EH (cell line): ENCODE measurements at regions not wholly inside any gene's neighbourhood (a gene's known extent, or its start where the extent isn't known, plus 50 kb on each side); places are given as distances from the start of the nearest gene placed in this dataset.
A peak's percentile ranks its signal among the peaks of the same experiment; 100 is the strongest.
"Not testable (repeated sequence)": the region's sequence is repeated elsewhere in the genome, so short reads cannot be mapped to it uniquely, and the experiment has no call there.

ENCODE experiments used
- DNase-seq: peaks from one replicate; pipeline ENCODE4 v3.0.0-alpha.2; 2015; ENCODE audit warnings: low read depth

DNA sequence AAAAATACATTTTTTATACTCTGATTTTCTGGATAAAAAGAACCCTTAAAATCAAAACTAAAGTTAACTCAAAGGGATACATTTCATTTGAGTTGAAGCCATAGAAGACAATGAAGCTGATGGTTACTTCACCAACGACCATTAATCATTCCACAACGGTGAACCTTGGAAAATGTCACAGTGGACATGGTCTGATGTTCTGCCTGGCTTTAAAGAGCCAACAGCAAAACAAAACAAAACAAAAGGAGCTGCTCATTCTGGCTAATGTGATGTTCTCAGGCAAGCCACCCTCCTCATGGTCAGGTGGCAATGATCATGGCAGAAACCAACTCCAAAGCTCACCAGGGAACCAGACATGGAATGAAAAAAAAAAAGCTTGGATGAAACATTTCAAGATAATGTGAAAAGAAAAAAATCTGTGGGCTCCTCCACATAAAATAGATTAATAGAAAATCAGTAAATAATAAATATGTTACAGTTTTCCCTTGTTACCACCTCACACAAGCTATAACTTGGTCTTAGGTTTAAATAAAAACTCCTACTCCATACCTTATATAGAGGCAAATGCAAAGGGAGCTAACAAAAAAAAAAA is 90.1 kb upstream of the SERTAD2 start:
- no peak for DNase-seq

DNA sequence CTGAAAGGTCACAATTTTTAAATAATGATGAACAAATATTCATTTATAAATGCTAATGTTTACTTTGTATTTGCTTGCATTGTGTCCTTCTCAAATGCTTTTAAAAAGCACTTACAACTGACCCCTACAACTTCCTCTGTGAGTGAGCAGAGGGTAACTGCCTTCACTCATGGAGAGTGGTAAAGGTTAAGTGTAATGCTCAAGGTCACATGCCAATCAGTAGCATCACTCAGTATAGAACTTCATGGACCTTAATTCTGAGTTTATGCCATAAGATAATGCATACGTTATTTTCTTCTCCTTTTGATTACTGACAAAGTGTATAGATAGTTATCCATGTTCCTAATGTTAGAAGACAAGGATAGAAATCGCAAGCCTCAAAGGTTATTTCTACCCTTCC is 91.8 kb upstream of the SERTAD2 start:
- DNase-seq, result peak; percentile 13

DNA sequence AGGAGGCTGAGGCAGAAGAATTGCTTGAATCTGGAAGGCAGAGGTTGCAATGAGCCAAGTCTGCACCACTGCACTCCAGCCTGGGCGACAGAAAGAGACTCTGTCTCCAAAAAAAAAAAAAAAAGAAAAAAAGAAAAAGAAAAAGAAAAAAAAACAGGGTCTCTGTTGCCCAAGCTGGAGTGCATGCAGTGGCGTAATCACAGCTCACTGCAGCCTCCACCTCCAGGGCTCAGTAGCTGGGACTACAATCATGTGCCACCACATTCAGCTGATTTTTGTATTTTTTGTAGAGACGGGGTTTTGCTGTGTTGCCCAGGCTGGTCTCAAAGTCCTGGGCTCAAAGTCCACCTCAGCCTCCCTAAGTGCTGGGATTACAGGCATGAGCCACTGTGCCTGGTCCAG is 94.0 kb upstream of the SERTAD2 start:
- DNase-seq, result not testable (repeated sequence)

DNA sequence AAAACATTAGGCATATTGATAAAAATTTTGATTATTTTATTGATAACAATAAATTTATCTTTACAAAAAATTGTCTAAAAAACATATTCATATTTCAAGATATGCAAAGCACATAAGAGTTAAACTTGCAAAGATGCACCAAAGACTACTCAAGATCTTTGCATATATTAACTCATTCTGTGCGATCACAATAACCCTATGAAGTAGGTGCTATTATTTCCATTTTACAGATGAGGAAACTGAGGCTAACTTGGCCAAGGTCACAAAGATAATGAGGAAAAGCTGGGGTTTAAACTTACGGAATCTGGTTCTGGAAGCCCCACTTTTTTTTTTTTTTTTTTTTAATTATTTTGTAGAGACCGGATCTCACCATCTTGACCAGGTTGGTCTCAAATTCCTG is 94.4 kb upstream of the SERTAD2 start:
- DNase-seq, result no peak

DNA sequence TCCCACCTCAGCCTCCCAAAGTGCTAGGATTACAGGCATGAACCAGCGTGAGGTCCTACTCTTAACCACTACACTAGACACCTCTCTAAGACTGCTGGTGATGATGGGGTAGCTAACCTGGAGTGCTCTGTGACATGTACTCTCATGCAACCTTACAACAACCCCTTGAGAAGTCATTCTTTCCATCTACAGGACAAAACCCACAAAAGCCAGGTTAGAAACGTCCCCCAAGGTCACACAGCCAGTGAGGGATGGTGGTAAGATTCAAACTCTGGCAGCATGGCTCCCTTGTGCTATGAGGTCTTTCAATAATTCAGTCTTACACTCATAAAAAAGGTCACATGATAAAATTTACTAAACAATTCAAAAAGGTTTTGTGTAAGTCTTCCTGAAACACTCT is 94.8 kb upstream of the SERTAD2 start:
- DNase-seq, result no peak

DNA sequence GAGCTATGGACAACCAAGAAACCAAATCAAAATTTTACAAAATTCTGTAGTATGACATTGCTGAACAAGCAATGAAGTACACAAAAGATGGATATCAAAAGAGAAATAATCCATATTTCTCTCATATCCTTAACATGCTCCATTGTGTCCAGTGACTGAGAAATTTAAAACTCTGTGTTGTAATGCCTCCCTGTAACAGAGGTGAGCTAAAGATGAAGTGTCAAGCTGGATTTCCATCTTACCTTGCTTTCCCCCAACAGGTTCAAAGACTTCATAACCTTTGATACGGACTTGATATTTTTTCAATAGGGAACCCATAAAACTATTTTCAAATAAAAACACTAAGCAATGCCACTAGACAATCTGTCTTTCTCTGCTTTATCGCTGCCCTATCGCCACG is 95.7 kb upstream of the SERTAD2 start:
- no peak for DNase-seq

DNA sequence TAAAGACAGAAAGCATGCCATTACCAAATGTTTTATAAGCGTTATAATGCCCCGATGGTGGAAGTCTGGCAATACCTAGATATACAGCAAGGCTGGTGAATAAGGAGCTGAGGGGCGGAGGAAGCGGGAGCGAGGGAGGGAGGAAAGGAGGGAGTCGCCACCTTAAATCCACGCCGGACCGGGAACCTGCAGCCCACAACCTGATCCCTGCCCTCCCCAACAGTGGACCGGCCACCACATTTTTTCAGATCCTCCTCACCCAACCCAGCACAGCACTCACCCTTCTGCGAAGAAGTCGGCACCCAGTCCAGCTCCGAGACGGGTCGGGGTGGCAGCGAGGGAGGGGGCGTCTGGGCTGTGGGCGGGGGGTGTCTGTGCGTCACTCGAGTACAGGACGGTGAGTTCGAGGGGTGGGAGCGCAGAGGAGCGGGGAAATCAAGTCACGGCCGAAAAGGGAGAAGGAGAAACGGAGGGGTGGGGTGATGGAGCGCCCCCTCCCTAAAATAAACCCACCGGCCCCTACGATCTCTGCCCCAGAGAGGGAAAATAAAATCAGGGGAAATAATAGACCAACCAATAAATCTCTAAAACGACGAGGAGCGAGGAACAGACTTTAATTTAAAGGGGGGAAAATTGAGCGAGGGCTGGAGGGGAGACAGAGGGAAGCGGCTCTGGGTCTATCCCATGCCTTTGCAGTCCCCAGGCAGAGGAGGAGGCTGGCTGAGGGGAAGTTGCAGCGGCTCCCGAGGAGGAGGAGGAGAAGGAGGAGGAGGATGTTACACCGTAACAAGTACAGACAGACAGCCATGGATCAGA is 96.5 kb upstream of the SERTAD2 start:
- peak; percentile 53 for DNase-seq

DNA sequence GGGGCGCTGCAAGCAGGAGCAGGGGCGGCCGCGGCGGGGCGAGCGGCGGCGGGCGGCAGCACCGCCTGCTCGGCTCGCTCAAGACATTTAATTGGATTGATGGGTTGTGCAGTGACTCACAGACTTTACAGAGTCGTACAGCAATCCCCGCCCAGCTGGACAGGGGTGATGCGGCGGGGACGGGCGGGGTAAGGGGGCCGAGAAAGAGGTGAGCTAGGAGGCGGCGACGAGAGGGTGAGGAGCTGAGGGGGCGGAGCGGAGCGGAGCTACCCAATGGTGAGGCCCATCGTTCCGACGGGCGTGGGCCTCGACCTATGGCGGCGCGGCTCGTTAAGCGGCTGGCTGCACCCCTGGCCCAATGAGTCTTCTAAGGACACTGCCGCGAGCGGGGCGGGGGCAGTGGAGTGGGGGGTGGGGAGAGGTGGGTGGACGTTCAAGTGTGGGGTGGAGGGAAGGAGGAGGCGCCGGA is 97.1 kb upstream of the SERTAD2 start:
- DNase-seq, result no peak

DNA sequence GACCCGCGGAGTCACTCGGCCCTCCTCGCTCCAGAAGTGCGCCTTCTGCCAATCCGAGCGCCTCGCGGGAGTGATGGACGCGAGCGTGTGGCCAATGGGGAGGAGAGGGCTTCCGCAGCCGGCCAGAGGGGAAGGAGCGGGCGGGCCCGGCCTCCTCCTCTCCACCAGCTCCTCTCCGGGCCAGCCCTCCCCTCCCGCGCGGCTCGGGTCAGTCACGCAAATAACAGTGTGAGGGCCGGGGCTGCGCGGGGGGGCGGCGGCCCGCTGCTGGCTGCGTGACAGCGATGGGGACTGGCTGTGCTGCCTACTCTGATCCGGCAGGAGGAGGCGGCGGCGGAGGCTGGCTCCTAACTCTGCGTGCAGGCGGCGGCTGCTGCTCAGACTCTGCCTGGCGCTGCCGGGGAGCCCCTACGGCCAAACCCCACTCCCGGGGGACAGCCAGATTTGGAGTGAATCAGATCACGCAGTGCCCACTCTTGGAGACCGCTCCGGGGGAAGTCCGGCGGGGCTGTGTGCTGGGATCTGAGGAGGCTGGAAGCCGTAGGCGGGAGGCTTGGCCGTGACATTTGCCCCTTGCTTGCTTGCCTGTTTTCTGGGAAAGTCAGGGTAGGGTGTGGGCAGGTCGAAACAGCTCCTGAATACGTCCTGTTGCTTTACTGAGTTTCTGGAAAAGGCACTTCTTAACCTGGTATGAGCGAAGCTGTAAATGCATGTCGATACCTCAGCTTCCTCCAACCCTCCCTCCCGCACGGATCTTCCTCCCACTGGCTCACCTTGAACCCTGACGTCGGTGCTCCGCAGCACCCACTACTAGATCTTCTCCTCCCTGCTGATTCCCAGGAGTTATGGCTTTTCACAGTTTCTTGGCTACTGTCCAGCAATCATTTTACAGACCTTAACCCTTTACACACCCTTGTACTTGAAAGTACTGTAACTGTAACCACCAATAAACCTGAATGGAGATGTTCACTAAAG is 97.9 kb upstream of the SERTAD2 start:
- peak; percentile 100 for DNase-seq

DNA sequence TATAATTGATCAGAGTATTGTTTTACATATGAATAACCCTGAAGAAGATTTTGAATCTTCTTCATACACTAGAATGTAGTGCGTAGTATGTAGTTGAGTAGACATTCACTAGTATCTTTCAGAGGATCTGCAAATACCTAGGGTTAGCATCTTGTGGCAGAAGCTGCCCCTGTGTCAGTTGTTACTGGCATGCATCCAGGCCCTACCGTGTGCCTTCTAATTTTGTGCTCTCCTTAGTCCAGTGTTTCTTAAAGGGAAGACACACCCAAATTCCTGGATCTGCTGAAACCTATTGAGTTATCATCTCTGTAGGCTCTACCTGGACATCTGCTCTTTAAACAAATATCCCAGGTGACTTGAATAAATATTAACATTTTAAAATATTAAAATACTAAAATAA is 99.7 kb upstream of the SERTAD2 start:
- no peak for DNase-seq

DNA sequence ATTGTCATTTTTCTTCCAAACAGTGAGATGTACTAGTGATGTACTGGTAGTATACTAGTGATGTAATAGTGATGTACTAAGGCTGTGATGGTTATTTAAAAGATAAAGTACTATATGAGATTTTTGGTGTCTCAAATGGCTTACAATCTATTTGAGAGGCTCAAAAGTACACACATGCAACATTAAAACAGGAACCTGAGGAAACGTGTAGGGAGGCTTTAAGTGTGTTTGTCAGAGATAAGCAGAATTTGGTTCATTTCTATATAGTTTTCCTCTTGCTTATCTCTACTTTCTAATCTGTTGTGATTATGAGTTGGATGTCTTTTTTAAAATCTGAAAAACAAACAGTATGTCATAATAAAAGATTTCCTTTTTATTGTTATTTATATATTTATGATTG is 100.9 kb upstream of the SERTAD2 start:
- no peak for DNase-seq

DNA sequence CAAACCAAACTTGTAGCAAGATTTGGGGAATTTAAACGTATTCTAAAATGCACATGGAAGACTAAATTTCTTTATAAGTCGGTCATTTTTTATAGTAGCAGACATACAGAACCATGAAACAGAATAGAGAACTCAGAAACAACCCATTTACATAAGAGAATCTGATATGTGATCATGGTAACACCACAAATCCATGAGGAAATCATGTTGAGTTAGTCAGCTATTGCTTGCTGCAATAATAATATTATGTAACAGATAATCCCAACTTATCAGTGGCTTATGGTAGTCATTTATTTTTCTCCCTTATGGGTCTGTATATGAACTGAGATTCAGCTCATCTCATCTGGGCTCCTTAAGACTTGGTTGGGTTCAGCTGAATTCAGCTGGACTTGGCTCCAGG is 103.4 kb upstream of the SERTAD2 start:
- no peak for DNase-seq

DNA sequence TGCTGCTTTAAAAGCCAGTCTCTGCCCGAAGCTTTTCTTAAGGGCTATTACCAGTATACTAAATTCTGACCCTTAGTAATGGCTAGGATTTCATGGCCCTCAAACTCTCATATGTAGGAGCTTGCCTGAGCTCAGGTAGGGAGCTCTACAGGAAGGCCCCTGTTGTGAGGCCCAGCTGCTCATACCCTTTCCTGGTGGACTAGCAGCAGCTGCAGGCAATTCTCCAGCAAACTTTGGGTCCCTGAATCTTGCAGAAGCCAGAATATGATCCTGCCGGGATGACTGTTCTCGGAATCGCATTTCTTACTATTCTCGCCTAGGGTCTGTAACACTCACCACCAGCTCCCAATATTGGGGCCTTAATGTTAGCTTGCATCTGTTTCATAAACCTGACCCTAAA is 106.4 kb upstream of the SERTAD2 start:
- no peak for DNase-seq

DNA sequence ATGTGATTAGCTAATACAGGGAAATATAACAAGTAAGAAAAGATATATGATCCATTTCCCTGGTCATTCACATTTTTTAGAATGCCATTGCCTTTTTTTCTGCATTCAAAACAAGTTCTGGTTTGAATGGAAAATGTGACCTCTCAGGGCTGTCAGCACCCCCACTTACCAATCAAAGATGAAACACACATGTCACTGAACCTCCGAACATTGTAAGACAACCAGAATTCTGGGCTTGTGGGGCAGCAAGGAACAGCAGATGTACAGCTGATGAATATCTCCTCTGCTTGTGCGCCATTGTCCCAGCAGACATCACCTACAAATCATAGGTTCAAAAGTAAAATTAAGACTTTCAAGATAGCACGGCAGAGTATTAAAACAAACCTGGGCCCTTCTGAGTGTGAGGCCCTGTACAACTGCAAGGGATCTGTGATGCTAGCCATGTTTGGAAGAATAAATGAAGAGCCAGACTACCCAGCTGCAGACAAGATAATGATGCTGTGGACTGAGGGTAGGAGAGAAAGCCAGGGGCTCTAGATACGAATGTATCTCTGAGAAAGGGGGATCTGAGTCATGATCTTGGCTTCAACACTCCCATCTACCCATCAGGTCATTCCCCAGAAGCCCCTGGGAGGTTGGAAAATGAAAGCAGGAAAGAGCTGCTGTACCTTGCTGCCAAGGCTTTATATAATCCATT is 108.7 kb upstream of the SERTAD2 start:
- no peak for DNase-seq

DNA sequence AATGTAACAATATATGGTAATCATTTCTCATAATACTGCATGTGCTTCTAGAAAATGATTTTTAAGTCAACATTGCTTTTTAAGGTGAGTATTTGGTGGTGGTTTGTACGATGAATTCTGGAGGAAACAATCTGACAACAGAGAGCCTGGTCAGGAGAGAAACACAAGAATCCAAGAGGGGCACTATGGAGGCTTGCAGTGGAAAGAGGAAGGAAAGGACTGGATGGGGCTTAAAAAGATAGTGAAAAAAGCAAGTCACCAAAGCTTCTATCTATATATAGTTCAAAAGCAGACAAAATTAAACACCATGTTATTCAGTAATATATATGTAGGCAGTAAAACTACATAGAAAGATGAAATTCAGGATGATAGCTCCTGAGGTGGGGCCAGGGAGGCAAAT is 109.4 kb upstream of the SERTAD2 start:
- no peak for DNase-seq

DNA sequence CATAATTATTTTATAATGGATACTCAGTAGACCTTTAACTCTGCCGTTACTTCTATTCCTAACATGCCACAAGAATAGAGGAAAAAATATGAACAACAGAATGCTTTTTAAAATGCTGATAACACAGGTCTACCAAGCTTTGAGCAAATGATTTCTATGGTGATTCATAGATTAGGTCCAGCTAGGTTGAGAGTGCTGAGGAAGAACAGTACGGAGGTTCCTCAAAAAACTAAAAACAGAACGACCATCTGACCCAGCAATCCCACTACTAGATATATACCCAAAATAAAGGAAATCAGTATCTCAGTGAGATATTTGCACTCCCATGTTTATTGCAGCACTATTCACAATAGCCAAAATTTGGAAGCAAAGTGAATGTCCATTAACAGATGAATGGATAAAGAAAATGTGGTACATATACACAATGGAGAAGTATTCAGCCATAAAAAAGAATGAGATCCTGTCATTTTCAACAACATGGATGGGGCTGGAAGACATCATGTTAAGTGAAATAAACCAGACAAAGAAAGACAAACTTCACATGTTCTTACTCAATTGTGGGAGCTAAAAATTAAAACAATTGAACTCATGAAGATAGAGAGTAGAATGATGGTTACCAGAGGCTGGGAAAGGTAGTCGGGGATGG is 111.6 kb upstream of the SERTAD2 start:
- no peak for DNase-seq

DNA sequence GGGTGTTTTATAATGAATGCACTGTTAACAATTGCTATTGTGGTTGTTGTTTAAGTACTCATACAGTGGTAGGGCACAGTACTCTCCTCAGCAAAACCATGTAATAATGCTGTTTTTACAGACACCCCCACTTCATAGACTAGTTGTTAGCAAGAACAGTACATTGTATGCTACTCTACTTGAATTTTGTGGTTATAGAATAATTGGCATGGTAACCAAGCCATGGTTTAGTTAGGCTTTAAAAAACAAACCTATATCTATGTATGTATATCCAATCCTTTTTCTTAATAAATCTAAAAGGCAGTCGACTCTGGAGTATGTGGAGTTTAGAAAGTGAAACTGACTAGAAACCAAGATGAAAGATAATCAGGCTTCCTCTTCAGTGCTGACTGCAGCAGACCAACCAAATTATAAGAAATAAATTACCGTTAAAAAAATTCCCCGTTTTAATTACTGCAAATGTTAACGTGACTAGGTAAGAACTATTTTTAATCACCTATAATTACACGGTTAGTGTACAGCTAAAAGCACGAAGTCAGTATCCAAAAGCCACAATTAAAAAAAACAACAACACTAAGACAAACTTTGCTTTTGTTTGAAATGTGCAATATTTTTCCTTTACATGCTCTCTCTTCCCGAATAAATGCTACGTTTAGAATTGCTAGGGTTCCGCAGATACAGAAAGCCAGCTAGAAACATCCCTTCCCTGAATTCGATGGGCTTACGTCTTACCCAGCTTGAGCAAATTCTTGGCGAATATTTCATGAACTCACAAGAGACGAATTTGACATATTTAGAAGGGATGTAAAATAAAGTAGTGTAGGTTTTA is 113.3 kb upstream of the SERTAD2 start:
- DNase-seq, result peak; percentile 52

DNA sequence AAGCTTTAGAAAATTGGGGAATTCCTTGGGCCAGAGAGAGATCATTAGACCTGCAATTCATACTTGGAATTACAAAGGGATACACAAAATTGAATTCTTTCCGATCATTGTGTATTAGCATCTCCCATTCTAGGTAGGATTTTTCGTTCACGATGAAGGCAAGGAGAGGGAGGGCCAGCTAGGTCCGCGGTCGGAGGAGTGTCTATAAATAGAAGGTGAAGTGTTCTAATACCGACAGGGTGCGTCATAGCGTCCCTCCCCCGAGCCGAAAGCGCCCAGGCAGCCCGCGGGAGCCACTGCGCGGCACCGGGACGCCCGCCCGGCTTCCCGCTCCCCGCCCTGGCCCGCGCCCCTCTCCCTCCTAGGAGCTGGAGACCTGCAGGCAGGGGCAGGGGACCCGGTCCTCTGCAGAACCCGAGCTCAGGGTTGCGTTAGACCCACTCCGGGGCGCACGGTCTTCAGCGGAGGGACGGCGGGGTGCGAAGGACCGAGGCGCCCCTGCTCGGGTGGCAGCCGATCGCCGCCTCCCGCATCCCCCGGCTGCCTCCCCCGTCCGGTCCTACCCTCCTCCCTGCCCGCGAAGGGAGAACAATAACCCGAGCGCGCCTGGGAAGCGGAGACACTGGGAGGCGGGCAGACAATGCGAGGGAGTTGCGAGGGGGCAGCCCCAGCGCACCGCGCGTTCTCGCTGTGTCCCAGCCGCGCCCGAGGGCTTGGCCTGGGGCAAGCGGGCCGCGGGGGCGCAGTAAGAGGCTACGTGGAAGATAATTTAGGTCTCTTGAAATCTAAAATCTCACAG is 114.2 kb upstream of the SERTAD2 start:
- peak; percentile 95 for DNase-seq

DNA sequence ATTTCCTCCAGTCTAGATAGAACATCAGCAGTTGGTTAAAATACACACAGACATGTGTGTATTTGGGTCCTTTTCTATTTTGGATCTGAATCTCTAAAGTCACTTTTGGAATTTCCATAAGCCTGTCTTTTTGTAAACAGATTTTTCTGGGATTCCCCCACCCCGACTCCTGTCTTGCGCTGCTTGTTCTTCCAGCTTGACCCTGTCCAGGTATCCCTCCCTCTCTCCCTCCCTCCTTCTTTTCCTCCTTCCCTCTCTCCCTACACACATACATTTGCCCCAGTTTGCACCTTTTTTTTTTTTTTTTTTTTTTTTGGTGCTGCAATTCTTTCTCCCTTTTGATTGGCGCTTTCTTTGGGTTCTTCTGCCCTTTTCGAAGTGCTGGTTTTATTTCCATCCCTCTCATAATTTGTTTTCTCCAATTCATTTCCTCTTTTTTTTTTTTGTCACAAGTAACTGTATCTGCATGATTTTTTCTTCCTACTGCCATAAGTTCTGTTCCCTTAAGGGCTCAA is 114.8 kb upstream of the SERTAD2 start:
- DNase-seq, result no peak
